Activated CD4-positive, alpha-beta T cell treated with anti-CD3 and anti-CD28 coated beads for 4 hours (primary cell): ENCODE measurements at regions not wholly inside any gene's neighbourhood (a gene's known extent, or its start where the extent isn't known, plus 50 kb on each side); places are given as distances from the start of the nearest gene placed in this dataset.
"Not testable (repeated sequence)": the region's sequence is repeated elsewhere in the genome, so short reads cannot be mapped to it uniquely, and the experiment has no call there.

Experiments
- DNase-seq, 2 donors: peaks; one replicate each; pipeline ENCODE4 v3.0.0-alpha.2; 2020

DNA sequence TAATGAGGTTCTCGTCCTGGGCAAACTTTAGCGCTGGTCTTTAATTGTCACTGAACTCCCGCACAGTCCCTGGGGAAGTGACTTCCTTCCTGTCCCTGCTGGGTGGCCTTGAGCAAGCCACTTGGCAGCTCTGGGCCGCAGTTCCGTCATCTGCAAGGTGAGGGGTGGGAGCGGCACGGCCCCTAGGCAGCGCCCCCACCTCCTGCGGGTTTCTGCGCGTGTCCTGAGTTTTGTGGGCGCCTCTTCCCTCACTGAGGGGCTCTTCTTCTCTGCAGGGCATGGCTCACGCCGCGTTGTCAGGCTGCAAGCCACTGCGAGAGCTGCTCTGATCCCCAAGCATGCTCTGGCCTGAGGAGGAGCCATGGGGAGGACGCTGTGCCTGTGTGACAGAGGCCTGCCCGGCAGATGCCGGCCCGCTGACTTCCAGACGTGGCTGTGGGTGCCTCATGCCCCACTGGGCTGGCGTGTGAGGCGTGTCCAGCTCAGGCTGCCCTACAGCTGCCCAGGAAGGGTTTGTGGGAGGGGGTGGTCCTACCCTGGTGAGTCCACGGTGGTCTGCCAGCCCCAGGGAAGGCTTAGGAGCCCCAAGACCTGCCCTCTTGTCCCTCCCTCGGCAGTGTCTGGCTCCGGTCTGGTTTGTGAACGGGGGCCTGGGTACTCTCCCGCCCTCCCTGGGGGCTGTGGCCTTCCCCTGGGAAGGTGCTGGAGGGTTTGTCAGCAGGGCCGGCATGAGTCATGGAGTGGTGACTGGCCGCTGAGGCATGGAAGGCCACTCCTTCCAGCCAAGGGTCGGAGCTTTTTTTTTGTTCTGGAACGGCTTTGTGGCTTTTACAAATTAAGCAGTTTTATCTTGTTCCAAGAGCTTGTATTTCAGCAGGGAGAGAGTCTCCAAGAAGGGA lies 182.0 kb downstream of the SEC14L1 start:
- no peak for DNase-seq

DNA sequence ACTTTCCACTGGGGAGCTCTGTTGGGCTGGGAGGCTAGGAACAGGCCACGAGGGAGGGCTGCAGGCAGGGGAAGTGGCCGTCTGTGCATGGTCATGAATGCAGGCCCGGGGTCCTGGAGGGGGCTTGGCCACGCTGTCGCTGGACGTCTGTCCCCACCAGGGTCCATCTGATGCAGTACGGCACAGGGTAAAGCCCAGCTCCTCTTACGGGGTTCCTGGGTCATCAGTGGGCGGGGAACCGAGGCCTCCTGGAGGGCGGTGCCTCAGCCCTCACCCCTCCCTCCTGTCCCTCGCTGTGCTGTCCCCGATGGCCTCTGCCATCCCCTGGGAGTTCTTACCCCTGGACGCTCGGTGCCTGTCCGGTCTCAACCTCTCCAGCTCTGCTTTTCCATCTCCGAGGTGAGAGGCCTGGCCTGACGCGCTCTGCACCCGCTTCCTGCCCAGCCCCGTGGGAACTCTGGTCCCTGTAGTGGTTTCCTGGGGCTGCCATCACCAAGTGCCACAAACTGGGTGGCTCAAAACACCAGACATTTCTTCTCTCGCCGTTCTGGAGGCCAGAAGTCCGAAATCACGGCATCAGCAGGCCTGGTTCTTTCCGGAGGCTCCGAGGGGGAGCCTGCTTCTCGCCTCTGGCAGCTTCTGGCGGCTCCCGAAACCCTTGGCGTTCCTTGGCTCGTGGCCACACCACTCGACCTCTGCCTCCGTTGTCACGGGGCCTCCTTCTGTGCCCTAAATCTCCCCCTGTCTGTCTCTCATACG lies 182.8 kb downstream of the SEC14L1 start:
- no peak for DNase-seq

DNA sequence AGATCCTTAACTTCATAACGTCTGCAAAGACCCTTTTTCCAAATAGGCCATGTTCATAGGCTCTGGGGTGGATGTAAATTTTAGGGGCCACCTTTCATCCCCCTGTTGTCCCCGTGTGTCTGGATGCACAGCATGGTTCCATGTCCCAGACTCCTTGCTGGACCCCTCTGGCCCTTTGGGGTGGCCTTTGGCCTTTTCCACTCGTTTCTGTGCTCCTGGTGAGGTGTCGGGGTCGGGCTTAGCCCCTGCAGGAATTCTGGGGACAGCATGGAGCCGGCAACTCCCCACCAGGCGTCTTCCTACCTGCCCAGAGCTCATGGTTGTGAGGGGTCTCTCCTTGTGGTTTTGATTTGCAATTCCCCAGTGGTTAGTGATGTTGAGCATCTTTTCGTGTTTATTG lies 183.5 kb downstream of the SEC14L1 start:
- no peak for DNase-seq

DNA sequence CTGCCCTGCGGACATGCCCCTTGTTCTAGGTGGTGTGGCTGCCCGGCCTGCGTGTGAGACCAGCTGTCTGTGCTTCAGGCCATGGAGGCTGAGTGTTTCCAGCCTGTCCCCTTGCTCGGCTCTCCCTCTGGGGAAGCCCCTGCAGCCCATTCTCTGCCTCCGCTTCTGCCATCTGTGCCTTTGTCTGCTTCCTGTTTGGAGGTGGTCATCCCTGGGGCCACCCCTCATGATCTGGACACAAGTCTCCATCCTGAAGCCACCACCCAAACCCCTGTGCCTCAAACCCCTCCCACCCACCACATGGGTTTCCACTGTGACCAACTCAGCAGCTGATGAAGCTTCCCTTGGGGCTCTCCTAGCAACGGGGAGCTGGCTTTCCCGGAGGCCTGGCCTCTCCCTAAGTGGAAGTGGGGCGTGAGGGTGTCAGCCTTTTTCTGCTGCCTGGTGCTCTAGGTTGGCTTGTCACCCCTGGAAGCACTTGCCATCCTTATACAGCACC lies 184.9 kb downstream of the SEC14L1 start:
- DNase-seq = no peak

DNA sequence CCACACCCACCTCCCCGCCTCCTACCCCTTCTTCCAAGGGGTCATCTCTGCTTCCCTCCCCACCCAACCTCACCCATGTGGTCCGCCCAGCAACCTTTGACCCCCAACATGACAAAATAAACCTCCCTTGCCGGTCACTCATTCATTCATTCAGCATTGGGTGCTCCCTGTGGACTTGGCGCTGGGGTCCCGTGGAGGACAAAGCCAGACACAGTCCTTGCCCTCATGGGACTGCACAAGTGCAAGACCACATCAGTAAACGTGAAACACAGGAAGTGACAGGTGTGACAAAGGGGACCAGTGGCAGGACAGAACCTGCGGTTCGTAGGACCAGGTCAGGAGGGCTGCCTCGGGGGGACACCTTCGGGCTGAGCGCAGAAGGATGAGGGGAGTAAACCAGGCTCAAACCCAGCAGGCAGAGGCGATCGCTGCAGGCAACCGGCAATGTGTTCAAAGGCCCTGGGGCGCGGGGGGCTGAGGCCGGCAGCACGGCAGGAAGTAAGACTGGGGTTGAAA lies 185.4 kb downstream of the SEC14L1 start:
- no peak for DNase-seq

DNA sequence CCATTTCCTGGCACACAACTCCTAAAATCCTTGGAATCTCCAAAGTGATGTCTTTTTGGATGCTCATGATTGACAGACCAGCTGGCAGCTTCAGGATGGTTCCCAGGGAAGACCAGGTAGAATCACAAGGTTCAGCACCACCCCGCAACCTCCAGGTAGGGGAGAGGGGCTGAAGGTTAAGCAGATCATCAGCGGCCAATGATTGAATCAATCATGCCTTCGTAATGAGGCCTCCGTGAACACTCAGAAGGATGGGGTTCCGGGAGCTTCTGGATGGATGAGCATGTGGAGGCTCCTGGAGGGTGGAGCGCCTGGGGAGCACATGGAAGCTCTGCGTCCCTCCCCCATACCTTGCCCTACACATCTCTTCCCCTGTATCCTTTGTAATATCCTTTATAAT lies 185.9 kb downstream of the SEC14L1 start:
- DNase-seq = no peak

DNA sequence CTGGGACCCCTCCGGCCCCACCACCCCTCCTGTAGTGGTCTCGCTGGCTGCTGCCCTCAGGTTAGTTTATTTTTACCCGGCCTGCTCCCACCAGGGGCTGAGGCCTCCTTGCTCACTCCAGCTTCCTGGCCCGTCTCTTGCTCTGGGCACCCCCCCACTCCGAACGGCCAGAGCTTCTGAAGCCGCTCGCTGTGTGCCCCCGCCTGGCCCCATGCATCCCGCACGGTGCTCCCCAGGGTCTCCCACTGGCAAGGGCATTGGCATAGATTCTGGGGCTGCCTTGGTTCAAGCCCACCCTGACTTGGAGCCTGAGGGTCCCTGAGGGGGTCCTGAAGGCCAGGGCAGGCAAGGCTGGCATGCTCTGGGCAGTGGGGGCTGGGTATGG lies 186.4 kb downstream of the SEC14L1 start:
- DNase-seq = no peak

DNA sequence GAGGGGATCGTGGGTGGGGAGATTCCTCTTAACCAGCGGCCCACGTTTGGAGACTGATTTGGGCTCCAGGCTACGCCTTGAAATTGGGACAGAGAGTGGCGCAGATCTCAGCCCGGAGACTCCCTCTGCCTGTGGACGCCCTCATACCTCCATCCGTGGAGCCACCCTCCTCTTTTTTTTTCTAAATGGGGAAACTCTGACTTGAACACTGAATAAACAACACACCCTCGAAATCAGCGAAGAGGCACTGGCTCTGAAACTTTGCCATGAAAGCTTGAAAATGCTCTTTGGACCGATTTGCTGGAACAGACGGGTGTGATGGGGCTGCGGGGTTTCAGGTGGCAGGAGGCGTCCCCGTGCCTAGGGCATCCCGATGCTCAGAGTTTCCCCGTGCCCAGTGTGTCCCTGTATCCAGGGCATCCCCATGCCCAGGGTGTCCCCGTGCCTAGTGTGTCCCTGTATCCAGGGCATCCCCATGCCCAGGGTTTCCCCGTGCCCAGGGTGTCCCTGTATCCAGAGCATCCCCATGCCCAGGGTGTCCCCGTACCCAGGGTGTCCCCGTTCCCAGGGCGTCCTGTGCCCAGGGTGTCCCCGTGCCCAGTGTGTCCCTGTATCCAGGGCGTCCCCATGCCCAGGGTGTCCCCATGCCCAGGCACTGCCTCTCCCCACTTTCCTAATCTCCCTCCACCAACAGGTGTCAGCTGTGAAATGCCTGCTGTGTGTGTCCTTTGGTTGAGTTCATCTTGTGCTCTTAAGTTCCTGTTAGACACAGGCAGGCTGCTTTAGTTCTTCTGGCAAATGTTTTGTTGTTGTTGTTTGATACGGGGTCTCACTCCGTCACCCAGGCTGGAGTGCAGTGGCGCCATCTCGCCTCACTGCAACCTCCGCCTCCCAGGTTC lies 187.0 kb downstream of the SEC14L1 start:
- DNase-seq = no peak

DNA sequence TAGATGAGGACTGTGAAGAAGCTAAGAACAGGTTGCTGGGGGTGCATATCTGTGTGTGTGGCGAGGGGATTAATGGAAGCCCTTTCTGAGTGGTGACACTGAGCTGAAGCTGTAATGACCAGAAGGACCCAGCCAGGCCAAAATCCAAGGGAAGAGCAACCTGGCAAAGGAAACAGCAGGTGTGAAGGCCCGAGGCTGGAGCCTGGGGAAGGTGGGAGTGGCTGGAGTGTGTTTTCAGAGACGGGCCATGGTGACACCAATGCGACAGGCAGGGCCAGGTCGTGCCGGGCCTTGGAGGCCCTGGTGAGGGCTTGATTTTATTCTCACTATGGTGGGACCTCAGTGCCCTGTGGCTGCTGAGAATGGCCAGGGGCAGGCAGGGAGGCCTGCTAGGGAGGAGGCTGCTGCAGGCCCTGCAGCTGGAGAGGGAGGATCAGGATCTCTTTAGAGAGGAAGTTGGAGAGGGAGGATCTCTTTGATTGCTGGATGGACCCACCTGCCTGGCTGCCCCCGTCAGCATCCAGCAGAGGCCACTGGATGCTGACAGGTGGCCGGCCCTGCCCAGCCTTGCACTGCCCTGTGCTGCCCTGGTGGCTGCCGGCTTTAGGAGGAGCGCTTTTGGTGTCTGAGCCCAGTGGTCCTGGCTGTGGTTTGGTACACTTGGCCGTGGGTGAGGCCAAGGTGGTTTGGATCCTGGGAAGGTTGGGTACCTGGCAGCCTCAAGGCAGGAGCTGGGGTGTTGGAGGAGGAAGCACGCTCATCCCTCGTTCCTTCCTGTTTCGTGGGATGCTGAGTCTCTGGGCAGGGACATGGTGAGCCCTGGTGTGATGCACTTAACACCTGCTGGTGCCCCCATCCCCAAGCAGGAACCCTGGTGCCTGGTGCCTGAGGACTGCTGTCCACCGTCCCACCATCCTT lies 188.3 kb downstream of the SEC14L1 start:
- DNase-seq = peak in 1 of 2 donors; percentile 1

DNA sequence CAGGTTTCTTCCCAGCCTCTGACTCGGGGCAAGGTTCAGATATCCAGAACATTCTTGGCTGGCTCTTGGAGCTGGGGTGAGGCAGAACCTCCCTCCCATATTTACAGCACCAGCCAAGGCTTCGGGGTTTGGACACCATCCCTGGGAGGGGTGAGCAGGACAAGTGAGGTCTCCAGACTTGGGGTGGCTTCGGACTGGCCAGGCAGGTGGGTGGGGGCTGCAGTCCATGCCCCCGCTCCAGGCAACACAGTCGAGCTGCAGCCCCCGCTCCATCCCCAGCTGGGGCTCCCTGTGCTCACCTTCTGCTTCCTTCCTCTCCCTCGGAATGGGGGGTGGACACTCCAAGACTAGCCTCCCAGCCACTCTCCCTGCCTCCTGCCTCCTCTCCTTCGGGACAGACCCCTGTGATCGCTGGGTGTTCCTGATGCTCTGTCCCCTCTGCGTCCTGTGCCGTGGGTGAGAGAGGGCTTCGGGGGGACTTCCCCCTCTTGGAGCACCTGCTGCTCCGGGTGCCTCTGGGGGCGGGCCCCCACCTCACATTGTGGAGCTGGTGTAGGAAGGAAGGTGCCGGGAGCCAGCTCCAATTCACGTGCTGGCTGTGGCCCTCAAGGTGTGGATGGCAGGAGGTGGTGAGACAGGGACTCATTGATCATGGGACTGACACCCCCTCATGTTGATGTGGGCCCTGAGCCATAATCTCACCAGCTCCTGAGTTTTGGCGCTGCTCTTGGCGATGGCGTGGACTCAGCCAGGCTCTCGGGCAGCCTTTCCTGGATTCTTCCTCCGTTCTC lies 189.2 kb downstream of the SEC14L1 start:
- peak in 1 of 2 donors; percentile 1 for DNase-seq

DNA sequence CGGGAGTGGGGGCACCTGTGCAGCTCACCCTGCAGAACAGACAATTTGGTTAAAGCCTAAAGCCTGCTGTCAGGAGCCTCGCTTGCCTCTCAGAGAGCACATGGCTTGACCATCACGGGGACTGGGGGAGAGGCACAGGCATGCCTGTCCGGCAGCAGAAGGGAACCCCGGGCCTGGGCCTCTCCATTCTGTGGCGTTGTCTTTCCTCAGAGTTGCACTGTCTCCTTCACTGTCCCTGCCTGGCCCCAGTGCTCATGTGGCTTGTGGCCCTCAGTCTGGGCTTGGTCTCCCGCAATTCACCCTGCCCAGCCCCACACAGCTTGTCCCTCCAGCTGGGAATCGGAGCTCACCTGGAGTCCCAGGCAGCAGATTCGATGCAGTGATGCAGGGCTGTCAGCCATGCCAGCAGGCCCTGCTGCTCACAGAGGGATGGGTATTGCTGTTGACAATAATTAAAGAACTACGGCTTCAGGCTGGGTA lies 189.9 kb downstream of the SEC14L1 start:
- DNase-seq = peak in 1 of 2 donors; percentile 1

DNA sequence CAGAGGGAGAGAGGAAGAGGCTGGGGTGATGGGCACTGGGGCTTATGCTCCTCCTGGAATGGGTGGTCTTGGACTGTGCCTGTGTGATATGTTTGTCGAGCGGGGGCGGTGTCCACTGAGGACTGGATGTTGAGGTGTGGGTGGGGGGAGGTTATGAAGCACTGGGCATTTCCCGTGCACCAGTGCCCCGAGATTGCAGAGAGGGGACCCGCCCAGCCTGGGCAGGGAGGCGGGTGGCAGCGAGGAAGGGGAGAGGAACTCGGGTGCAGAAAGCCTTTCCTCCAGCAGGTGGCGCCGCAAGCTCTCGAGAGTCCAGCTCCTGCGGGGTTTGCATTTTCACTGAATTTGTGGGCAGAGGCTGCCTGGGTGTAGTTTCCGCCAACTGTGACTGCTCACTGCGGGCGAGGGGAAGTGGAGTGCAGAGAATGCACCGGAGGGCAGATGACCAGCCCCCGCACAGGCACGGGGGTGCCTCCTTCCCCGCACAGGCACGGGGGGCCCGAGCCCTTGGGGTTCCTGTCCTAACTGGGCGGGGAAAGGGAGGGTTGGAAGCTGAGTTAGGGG lies 190.6 kb downstream of the SEC14L1 start:
- DNase-seq = peak; percentile 92 to 98

DNA sequence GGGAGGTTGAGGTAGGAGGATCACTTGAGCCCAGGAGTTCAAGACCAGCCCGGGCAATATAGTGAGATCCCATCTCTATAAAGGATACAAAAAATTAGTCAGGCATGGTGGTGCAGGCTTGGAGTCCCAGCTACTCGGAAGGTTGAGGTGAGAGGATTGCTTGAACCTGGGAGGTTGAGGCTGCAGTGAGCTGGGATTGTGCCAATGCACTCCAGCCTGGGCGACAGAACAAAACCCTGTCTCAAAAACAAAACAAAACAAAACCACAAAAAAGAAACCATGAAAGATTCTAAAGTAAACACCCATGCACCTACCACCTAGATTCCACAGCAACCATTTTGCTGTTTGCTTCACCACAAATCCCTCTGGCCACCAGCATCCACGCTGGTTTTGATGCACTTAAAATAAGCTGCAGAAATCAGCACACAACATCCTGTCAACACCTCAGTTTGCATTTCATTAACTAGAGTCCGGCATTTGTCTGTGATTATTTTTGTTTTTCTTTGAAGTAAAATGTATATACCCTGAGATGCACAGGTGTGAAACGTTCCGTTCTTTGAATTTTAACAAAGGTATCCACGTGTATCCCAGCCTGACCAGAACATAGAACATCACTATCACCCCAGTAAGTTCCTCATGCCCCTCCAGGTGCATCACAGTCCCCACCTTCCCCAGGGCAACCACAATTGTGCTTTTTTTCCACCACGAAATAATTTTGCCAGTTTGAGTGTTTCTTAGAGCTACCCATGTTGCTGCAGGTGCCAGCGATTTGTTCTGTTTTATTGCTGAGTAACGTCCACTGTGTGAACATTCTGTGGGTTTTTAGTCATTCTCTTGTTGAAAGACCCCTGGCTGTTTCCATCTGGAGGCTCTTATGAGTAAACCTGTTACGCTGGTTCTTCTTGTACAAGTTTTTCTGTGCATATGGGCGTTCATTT lies 191.5 kb downstream of the SEC14L1 start:
- DNase-seq = peak in 1 of 2 donors; percentile 36

DNA sequence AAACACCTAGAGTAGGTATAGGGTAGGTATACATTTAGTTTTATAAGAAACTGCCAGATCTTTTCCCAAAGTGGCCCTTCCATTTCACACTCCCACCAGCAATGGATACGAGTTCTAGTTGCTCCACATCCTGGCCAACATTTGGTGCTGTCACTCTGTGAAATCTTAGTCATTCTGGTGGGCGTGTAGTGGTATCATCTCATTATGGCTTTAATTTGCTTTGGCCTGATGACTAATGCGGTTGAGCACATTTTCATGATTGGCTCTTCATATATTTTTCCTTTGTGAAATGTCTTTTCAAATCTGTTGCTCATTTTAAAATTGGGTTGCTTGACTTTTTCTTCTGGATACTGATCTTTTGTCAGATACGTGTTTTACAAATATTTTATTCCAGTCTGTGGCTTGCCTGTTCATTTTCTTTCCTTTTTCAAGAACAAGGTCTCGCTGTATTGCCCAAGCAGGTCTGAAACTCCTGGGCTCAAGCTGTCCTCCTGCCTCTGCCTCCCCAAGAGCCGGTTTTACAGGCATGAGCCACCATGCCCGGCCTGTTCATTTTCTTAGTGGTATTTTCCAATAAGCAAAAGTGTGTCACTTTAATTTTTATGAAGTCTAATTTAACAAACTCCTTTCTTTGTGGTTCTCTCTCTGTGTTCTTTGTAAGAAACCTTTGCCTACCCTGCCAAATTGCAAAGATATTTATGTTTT lies 192.4 kb downstream of the SEC14L1 start:
- peak; percentile 51 to 57 for DNase-seq

DNA sequence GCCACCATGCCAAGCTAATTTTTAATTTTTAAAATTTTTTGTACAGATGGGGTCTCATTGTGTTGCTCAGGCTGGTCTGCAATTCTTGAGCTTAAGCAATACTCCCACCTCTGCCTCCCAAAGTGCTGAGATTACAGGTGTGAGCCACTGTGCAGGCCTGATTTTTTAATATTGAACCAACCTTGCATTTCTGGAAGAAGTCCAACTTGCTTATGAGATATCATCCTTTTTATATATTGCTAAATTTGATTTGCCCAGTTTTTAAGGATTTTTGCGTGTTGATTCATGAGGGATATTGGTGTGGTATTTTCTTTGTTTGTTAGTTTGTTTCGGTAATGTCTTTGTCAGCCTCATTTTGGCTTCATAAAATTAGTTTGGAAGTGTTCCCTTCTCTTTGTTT lies 196.4 kb downstream of the SEC14L1 start:
- DNase-seq = no peak

DNA sequence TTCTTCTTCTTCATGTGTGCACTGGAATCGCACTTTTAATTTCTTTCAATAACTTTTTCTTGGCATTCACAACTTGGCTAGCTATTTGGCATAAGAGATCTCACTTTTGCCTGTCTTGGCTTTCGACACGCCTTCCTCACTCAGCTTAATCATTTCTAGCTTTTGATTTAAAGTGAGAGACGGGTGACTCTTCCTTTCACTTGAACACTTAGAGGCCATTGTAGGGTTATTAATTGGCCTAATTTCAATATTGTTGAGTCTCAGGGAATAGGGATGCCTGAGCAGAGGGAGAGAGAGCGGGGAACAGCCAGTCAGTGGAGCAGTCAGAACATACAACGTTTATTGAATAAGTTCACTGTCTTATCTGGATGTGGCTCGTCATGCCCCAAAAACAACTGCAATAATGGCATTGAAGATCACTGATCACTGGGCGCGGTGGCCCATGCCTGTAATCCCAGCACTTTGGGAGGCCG lies 200.3 kb downstream of the SEC14L1 start:
- DNase-seq = no peak

DNA sequence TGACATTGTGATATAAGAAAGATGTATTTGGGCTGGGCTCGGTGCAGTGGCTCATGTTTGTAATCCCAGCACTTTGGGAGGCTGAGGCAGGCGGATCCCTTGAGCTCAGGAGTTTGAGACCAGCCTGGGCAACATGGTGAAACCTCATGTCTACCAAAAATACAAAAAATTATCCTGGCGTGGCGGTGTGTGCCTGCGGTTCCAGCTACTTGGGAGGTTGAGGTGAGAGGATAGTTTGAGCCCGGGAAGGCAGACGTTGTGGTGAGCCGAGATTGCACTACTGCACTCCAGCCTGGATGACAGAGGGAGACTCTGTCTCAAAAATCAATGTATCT lies 201.9 kb downstream of the SEC14L1 start:
- not testable (repeated sequence) for DNase-seq
